HepG2 (cell line): ENCODE measurements at regions not wholly inside any gene's neighbourhood (a gene's known extent, or its start where the extent isn't known, plus 50 kb on each side); places are given as distances from the start of the nearest gene placed in this dataset.

Experiments used
- ATAC-seq: fragments of 200-7000 bp; cut with Tn5 transposase; 3 replicates; pipeline ENCODE4 v1.9.1; 2020; ENCODE audit warnings: mild to moderate bottlenecking, moderate library complexity
- BruUV-seq: library from RNA; stranded (reverse); fragments of 400-500 nt; replicated peaks from 2 replicates; lab custom pipeline; 2021; lab: Mats Ljungman, UMichigan
- CTCF ChIA-PET: fragments of 300-600 bp; formaldehyde crosslinking; extraction: SDS; loops from one replicate; lab custom pipeline; 2021; ENCODE audit warnings: low total read pairs, inconsistent platforms, low intra/inter-chr PET ratio; lab: Yijun Ruan, JAX
- POLR2A ChIA-PET: fragments of 350-600 bp; sonication (Branson Sonifier 250); formaldehyde crosslinking; loops from one replicate; lab custom pipeline; 2020; ENCODE audit warnings: antibody characterized with exemption, inconsistent platforms; lab: Yijun Ruan, JAX
- DNase-seq: peaks from one replicate; pipeline ENCODE4 v3.0.0-alpha.2; 2015; ENCODE audit warnings: low spot score
- FAIRE-seq: peaks from 3 replicates; lab custom pipeline; 2011; peaks lifted over from hg19 to GRCh38; lab: Jason Lieb, UNC
- H2AFZ ChIP-seq: one replicate; pipeline ENCODE4 v1.6.1; 2011; ENCODE audit warnings: low read length, inconsistent platforms
- H3K27ac ChIP-seq: fragments of 300-600 bp; 3 replicates; pipeline ENCODE4 v1.8.0; 2011; ENCODE audit warnings: mixed run types, mild to moderate bottlenecking, mixed read lengths, low read length, inconsistent platforms; ENCODE audit not compliant: insufficient read depth; ENCODE audit errors: extremely low read length
- H3K27me3 ChIP-seq, 2 experiments: fragments of 200-600 bp in 1 of 2; 2 replicates in 1 of 2; 3 replicates in 1 of 2; pipeline versions ENCODE4 v1.6.0 to v1.8.0; 2011; ENCODE audit warnings: low read length in 2 of 2, mild to moderate bottlenecking in 2 of 2, moderate library complexity in 2 of 2, inconsistent platforms in 1 of 2; ENCODE audit not compliant: insufficient read depth in 2 of 2, control insufficient read depth in 1 of 2
- H3K36me3 ChIP-seq, 2 experiments: fragments of 200-600 bp in 1 of 2; replicated peaks in 1 of 2; 2 replicates in 1 of 2; 3 replicates in 1 of 2; pipeline versions ENCODE4 v1.5.1 to v1.8.0; 2011; ENCODE audit warnings: low read length in 2 of 2, inconsistent platforms in 1 of 2; ENCODE audit not compliant: insufficient read depth in 2 of 2, control insufficient read depth in 1 of 2
- H3K4me1 ChIP-seq: 2 replicates; pipeline ENCODE4 v1.5.1; 2012; ENCODE audit warnings: low read length, inconsistent platforms; ENCODE audit not compliant: insufficient read depth
- H3K4me2 ChIP-seq: 2 replicates; pipeline ENCODE4 v1.6.0; 2011; ENCODE audit warnings: low read depth, low read length, inconsistent platforms
- H3K4me3 ChIP-seq, 3 experiments: fragments of 200-600 bp in 1 of 3; sonication (generic), shearing (Covaris generic) in 1 of 3; replicated peaks in 1 of 3; 2 replicates each; pipeline ENCODE4 v1.5.1; 2011 to 2016; ENCODE audit warnings: low read length in 3 of 3, inconsistent platforms in 2 of 3, low read depth in 2 of 3, mild to moderate bottlenecking in 2 of 3, control low read depth in 1 of 3, mixed read lengths in 1 of 3; ENCODE audit not compliant: insufficient read depth in 1 of 3
- H3K79me2 ChIP-seq: one replicate; pipeline ENCODE4 v1.6.1; 2011; ENCODE audit warnings: low read length, inconsistent platforms; ENCODE audit not compliant: insufficient read depth
- H3K9ac ChIP-seq: 2 replicates; pipeline ENCODE4 v1.6.0; 2011; ENCODE audit warnings: mild to moderate bottlenecking, low read depth, low read length, inconsistent platforms; ENCODE audit not compliant: insufficient read depth
- H3K9me3 ChIP-seq: 2 replicates; pipeline ENCODE4 v1.5.1; 2012; ENCODE audit warnings: mild to moderate bottlenecking, low read length
- H4K20me1 ChIP-seq: 2 replicates; pipeline ENCODE4 v1.6.0; 2011; ENCODE audit warnings: inconsistent platforms, mild to moderate bottlenecking, low read length, moderate library complexity; ENCODE audit not compliant: insufficient read depth
- IRX3 ChIP-seq: sonication (generic); formaldehyde crosslinking; IDR thresholded peaks from 2 replicates; pipeline ENCODE4 v1.8.1; 2023; ENCODE audit warnings: mild to moderate bottlenecking, low read depth, missing genetic modification reagents, borderline replicate concordance
- MTA1 ChIP-seq: sonication (generic); formaldehyde crosslinking; IDR thresholded peaks from 2 replicates; pipeline ENCODE4 v1.4.0; 2020; ENCODE audit warnings: missing genetic modification reagents, mild to moderate bottlenecking, borderline replicate concordance
- NFKBIZ ChIP-seq: IDR thresholded peaks from 2 replicates; pipeline ENCODE4 v1.6.1; 2018; ENCODE audit warnings: missing genetic modification reagents, missing compliant biosample characterization
- RFXANK ChIP-seq: IDR thresholded peaks from 2 replicates; pipeline ENCODE4 v1.6.1; 2016
- TCF12 ChIP-seq, 2 experiments: fragments of 450-650 bp in 1 of 2; sonication (generic) in 1 of 2; formaldehyde crosslinking in 1 of 2; IDR thresholded peaks; 2 replicates each; pipeline versions ENCODE4 v1.6.1 to v1.8.0; 2017 to 2022; ENCODE audit warnings: antibody characterized with exemption in 1 of 2, mild to moderate bottlenecking in 1 of 2, missing genetic modification reagents in 1 of 2, moderate library complexity in 1 of 2
- TCF7L2 ChIP-seq: IDR thresholded peaks from 2 replicates; pipeline ENCODE4 v1.6.1; 2011; ENCODE audit warnings: mild to moderate bottlenecking, low read depth, low read length, moderate library complexity
- ZNF124 ChIP-seq: sonication (generic); formaldehyde crosslinking; IDR thresholded peaks from 2 replicates; pipeline ENCODE4 v1.4.0; 2020; ENCODE audit warnings: missing genetic modification reagents
- ZSCAN30 ChIP-seq: sonication (generic); formaldehyde crosslinking; IDR thresholded peaks from 2 replicates; pipeline ENCODE4 v1.5.0; 2020; ENCODE audit warnings: mild to moderate bottlenecking, missing genetic modification reagents
- WGBS: methylation state at CpG from one replicate; pipeline ENCODE4 v1.1.6; 2017; ENCODE audit warnings: low lambda C conversion rate; 5-methylcytosine and 5-hydroxymethylcytosine counted together
- in situ Hi-C: cut with HindIII; loops from 2 replicates; pipeline ENCODE4 v1.10.0; 2017; ENCODE audit warnings: low pct_unique_long_range_greater_than_20kb; ENCODE audit not compliant: extremely low pct_ligation_motif_present
- intact Hi-C: fragments of 100-400 bp; cut with micrococcal nuclease; formaldehyde crosslinking; loops from one replicate; pipeline ENCODE4 v1.10.0; 2022; ENCODE audit not compliant: unreplicated experiment
- TF ChIP-seq, protein P1 (sequence below): IDR thresholded peaks from 2 replicates; pipeline ENCODE4 v1.6.1; 2016; ENCODE audit warnings: low read depth, control low read depth

DNA sequence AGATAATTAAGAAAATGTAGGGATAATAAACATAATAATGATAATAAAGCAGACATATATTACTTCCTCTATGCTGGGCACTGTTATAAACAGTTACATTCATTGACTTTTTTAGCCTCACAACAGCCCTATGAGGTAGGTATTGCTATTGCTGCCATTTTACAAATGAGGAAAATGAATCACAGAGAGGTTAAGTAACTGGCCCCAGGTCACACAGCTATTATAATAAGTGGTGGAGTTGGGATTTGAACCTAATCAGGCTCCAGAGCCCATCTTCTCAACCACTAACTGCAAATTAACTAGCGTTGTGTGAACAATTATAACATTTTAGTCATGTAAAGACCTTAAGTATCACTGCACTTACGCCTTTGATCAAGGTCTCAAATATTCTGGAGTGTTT lies 62.5 kb upstream of the PIK3CG start:
- no peaks in the 10 kb centered on the region for H3K79me2 ChIP-seq
- no peak overlapping the region for H3K4me3 ChIP-seq
- TF ChIP-seq MTA1 (CRISPR knock-in tag) (no peak), RFXANK (CRISPR knock-in tag) (no peak), ZSCAN30 (CRISPR knock-in tag) (no peak), TCF7L2 (no peak), ZNF124 (CRISPR knock-in tag) (no peak), TCF12 (IDR thresholded peaks at IDR 0.05) (no peak), TCF12 (CRISPR knock-in tag; IDR thresholded peaks at IDR 0.05) (no peak), IRX3 (CRISPR knock-in tag) (no peak), NFKBIZ (CRISPR knock-in tag) (no peak)
- TF ChIP-seq, protein P1, sequence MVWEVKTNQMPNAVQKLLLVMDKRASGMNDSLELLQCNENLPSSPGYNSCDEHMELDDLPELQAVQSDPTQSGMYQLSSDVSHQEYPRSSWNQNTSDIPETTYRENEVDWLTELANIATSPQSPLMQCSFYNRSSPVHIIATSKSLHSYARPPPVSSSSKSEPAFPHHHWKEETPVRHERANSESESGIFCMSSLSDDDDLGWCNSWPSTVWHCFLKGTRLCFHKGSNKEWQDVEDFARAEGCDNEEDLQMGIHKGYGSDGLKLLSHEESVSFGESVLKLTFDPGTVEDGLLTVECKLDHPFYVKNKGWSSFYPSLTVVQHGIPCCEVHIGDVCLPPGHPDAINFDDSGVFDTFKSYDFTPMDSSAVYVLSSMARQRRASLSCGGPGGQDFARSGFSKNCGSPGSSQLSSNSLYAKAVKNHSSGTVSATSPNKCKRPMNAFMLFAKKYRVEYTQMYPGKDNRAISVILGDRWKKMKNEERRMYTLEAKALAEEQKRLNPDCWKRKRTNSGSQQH (CRISPR knock-in tag) = no peak
- no peaks in the 10 kb centered on the region for H3K4me1 ChIP-seq
- DNase-seq = no peak
- WGBS = 0% methylated on average over 2 of the region's 2 CpGs
- BruUV-seq = no TSS peak
- FAIRE-seq = no peak
- POLR2A ChIA-PET = no interaction called here
- no peak overlapping the region for H3K27ac ChIP-seq
- ATAC-seq = no peak
- in situ Hi-C loops (no loop called here), intact Hi-C loops (no loop called here)
- no peak overlapping the region for H3K9ac ChIP-seq
- H2AFZ ChIP-seq = no peak overlapping the region
- no peak overlapping the region for H3K4me2 ChIP-seq
- peaks cover 3% of the 10 kb centered on the region; the same call in 1 of the 2 replicates for H3K9me3 ChIP-seq
- H3K36me3 ChIP-seq = no peaks in the 10 kb centered on the region
- peaks cover 0 to 4% of the 10 kb centered on the region in 2 experiments; a peak in 1 of 5 replicates for H3K27me3 ChIP-seq
- CTCF ChIA-PET = no interaction called here
- H4K20me1 ChIP-seq = no peaks in the 10 kb centered on the region
